HCT116 (cell line): ENCODE measurements at regions not wholly inside any gene's neighbourhood (a gene's known extent, or its start where the extent isn't known, plus 50 kb on each side); places are given as distances from the start of the nearest gene placed in this dataset.

Source experiments
- ATAC-seq: fragments of 200-7000 bp; cut with Tn5 transposase; 2 replicates; pipeline ENCODE4 v1.9.1; 2020; ENCODE audit warnings: mild to moderate bottlenecking, moderate library complexity
- BruUV-seq: library from RNA; stranded (reverse); fragments of 400-500 nt; replicated peaks from 2 replicates; lab custom pipeline; 2021; lab: Mats Ljungman, UMichigan
- CTCF ChIA-PET: fragments of 300-600 bp; sonication (Branson Sonifier 250); formaldehyde crosslinking; loops from one replicate; lab custom pipeline; 2021; ENCODE audit warnings: antibody characterized with exemption; lab: Charles Lee
- POLR2A ChIA-PET: fragments of 300-600, 350-600 bp; sonication (Branson Sonifier 250); formaldehyde crosslinking; loops from one replicate; lab custom pipeline; 2021; ENCODE audit warnings: antibody characterized with exemption; lab: Charles Lee
- RAD21 ChIA-PET, 2 experiments: fragments of 300-600 bp; sonication (Branson Sonifier 250); formaldehyde crosslinking; loops; one replicate each; lab custom pipeline; 2023; ENCODE audit warnings: low total read pairs in 2 of 2; ENCODE audit not compliant: uncharacterized antibody in 2 of 2, unreplicated experiment in 2 of 2, low non-redundant PET in 1 of 2; lab: Charles Lee
- DNase-seq: peaks from one replicate; pipeline ENCODE4 v3.0.0-alpha.2; 2010; ENCODE audit warnings: low read depth, low spot score
- H2AFZ ChIP-seq: fragments of 200-600 bp; shearing (Covaris generic), sonication (generic); 2 replicates; pipeline ENCODE4 v1.6.1; 2017; ENCODE audit warnings: low read depth, mixed run types, mixed read lengths, antibody characterized with exemption, low read length; ENCODE audit not compliant: poor library complexity, severe bottlenecking
- H3K27ac ChIP-seq: 2 replicates; pipeline ENCODE4 v1.5.1; 2012; ENCODE audit warnings: low read depth, low read length
- H3K27me3 ChIP-seq: fragments of 200-600 bp; sonication (generic); 2 replicates; pipeline ENCODE4 v1.6.1; 2016; ENCODE audit warnings: mixed run types, low read length, mixed read lengths; ENCODE audit not compliant: insufficient read depth
- H3K36me3 ChIP-seq, 2 experiments: fragments of 200-500 bp in 1 of 2; fragments of 200-600 bp in 1 of 2; sonication (Bioruptor generic) in 1 of 2; sonication (generic) in 1 of 2; 2 replicates each; pipeline versions ENCODE4 v1.5.1 to v1.6.1; 2014 to 2016; ENCODE audit warnings: low read length in 2 of 2, inconsistent platforms in 1 of 2, mixed read lengths in 1 of 2, mixed run types in 1 of 2; ENCODE audit not compliant: insufficient read depth in 2 of 2, control insufficient read depth in 1 of 2
- H3K4me1 ChIP-seq, 2 experiments: fragments of 200-600 bp in 1 of 2; sonication (generic) in 1 of 2; 2 replicates each; pipeline versions ENCODE4 v1.5.1 to v1.6.1; 2012 to 2017; ENCODE audit warnings: low read length in 2 of 2, inconsistent platforms in 1 of 2, mild to moderate bottlenecking in 1 of 2, mixed read lengths in 1 of 2, mixed run types in 1 of 2, moderate library complexity in 1 of 2; ENCODE audit not compliant: insufficient read depth in 2 of 2, control insufficient read depth in 1 of 2
- H3K4me2 ChIP-seq: fragments of 200-600 bp; sonication (generic); 2 replicates; pipeline ENCODE4 v1.6.1; 2017; ENCODE audit warnings: mixed run types, low read length, mixed read lengths
- H3K4me3 ChIP-seq, 2 experiments: fragments of 200-600 bp in 1 of 2; sonication (generic) in 1 of 2; replicated peaks in 1 of 2; 2 replicates each; pipeline ENCODE4 v1.5.1; 2011 to 2016; ENCODE audit warnings: low read length in 2 of 2, control low read depth in 1 of 2, low read depth in 1 of 2, mild to moderate bottlenecking in 1 of 2, mixed read lengths in 1 of 2, mixed run types in 1 of 2
- H3K79me2 ChIP-seq: fragments of 200-600 bp; sonication (generic); 2 replicates; pipeline ENCODE4 v1.6.1; 2017; ENCODE audit warnings: mild to moderate bottlenecking, mixed run types, low read length, moderate library complexity, mixed read lengths; ENCODE audit not compliant: insufficient read depth
- H3K9ac ChIP-seq: fragments of 200-600 bp; sonication (generic); 2 replicates; pipeline ENCODE4 v1.6.1; 2016; ENCODE audit warnings: low read length, mixed read lengths
- H3K9me2 ChIP-seq: fragments of 200-600 bp; sonication (generic), shearing (Covaris generic); 2 replicates; pipeline ENCODE4 v1.6.1; 2017; ENCODE audit warnings: mixed run types, mild to moderate bottlenecking, moderate library complexity; ENCODE audit not compliant: insufficient read depth
- H3K9me3 ChIP-seq, 2 experiments: fragments of 200-500 bp in 1 of 2; fragments of 200-600 bp in 1 of 2; sonication (Bioruptor generic) in 1 of 2; sonication (generic) in 1 of 2; 2 replicates each; pipeline ENCODE4 v1.6.1; 2014 to 2017; ENCODE audit warnings: low read length in 2 of 2, mixed read lengths in 2 of 2, inconsistent platforms in 1 of 2, low read depth in 1 of 2, mild to moderate bottlenecking in 1 of 2, mixed run types in 1 of 2, moderate library complexity in 1 of 2; ENCODE audit not compliant: control insufficient read depth in 1 of 2, insufficient read depth in 1 of 2
- H4K20me1 ChIP-seq: fragments of 200-600 bp; sonication (generic), shearing (Covaris generic); 2 replicates; pipeline ENCODE4 v1.6.1; 2017; ENCODE audit warnings: mixed run types, mild to moderate bottlenecking, moderate library complexity; ENCODE audit not compliant: insufficient read depth
- ELF1 ChIP-seq: IDR thresholded peaks from 2 replicates; pipeline ENCODE4 v1.6.1; 2012; ENCODE audit warnings: low read depth, borderline replicate concordance
- JUND ChIP-seq: IDR thresholded peaks from 2 replicates; pipeline ENCODE4 v1.6.1; 2012
- RAD21 ChIP-seq: IDR thresholded peaks from 2 replicates; pipeline ENCODE4 v1.6.1; 2012; ENCODE audit warnings: low read depth, mild to moderate bottlenecking
- REST ChIP-seq: IDR thresholded peaks from 2 replicates; pipeline ENCODE4 v1.6.1; 2012; ENCODE audit warnings: low read depth
- ZBTB33 ChIP-seq: IDR thresholded peaks from 2 replicates; pipeline ENCODE4 v1.6.1; 2011; ENCODE audit warnings: mild to moderate bottlenecking, low read length, moderate library complexity; ENCODE audit not compliant: insufficient replicate concordance; ENCODE audit errors: extremely low read depth
- ZNF274 ChIP-seq: fragments of 200-500 bp; sonication (Bioruptor generic); IDR thresholded peaks from 2 replicates; pipeline ENCODE4 v1.6.1; 2014; ENCODE audit warnings: mild to moderate bottlenecking, low read depth, low read length, inconsistent platforms
- intact Hi-C: fragments of 100-400 bp; cut with micrococcal nuclease; formaldehyde crosslinking; loops from 2 replicates; pipeline ENCODE4 v1.10.0; 2022

- H4K20me1 ChIP-seq, result no peaks in the 10 kb centered on the region
- TF ChIP-seq ELF1, result no peak
- no peak for TF ChIP-seq JUND
- TF ChIP-seq RAD21, result no peak
- TF ChIP-seq REST, result no peak
- TF ChIP-seq ZBTB33, result no peak
- no peak for TF ChIP-seq ZNF274
- intact Hi-C loops, result no loop called here
- H3K4me3 ChIP-seq, result no peak overlapping the region
- H3K36me3 ChIP-seq, result no peaks in the 10 kb centered on the region
- H3K27me3 ChIP-seq, result no peaks in the 10 kb centered on the region
- no peak overlapping the region for H3K27ac ChIP-seq
- H3K4me1 ChIP-seq, result no peaks in the 10 kb centered on the region
- H3K9ac ChIP-seq, result no peak overlapping the region
- RAD21 ChIA-PET, result no interaction called here
- POLR2A ChIA-PET, result no interaction called here
- no peak overlapping the region for H3K4me2 ChIP-seq
- no peaks in the 10 kb centered on the region for H3K9me2 ChIP-seq
- BruUV-seq, result no TSS peak
- CTCF ChIA-PET, result no interaction called here
- H2AFZ ChIP-seq, result no peak overlapping the region
- no peaks in the 10 kb centered on the region for H3K9me3 ChIP-seq
- no peak for ATAC-seq
- no peaks in the 10 kb centered on the region for H3K79me2 ChIP-seq
- no peak for DNase-seq
Observed at GRCh38 chr5:98121036-98121936, 652.2 kb upstream of the RGMB start.
